CD8-positive, alpha-beta memory T cell (primary cell): ENCODE measurements at regions not wholly inside any gene's neighbourhood (a gene's known extent, or its start where the extent isn't known, plus 50 kb on each side); places are given as distances from the start of the nearest gene placed in this dataset.

Experiments used
- CTCF ChIA-PET: fragments of 350-600 bp; sonication (Branson Sonifier 250); formaldehyde crosslinking; loops from one replicate; lab custom pipeline; 2021; ENCODE audit warnings: antibody characterized with exemption; lab: Charles Lee
- POLR2A ChIA-PET: fragments of 350-600 bp; sonication (Branson Sonifier 250); formaldehyde crosslinking; loops from one replicate; lab custom pipeline; 2021; ENCODE audit warnings: antibody characterized with exemption; lab: Charles Lee
- DNase-seq, 5 donors: peaks; one replicate each; pipeline versions ENCODE4 v3.0.0 to v3.0.0-alpha.2; 2020 to 2022; ENCODE audit warnings: mixed read lengths in 1 of 5
- H3K27ac ChIP-seq: one replicate; pipeline ENCODE4 v1.7.0; 2013; ENCODE audit warnings: low read depth, mild to moderate bottlenecking, low read length, moderate library complexity
- H3K27me3 ChIP-seq: 2 replicates; pipeline ENCODE4 v1.7.0; 2013; ENCODE audit warnings: low read length, mild to moderate bottlenecking; ENCODE audit not compliant: insufficient read depth, poor library complexity, severe bottlenecking
- H3K36me3 ChIP-seq: 2 replicates; pipeline ENCODE4 v1.7.0; 2013; ENCODE audit warnings: mild to moderate bottlenecking, low read length, moderate library complexity; ENCODE audit not compliant: insufficient read depth
- H3K4me1 ChIP-seq: 2 replicates; pipeline ENCODE4 v1.7.0; 2013; ENCODE audit warnings: mild to moderate bottlenecking, low read length, moderate library complexity; ENCODE audit not compliant: insufficient read depth
- H3K4me3 ChIP-seq: 2 replicates; pipeline ENCODE4 v1.7.0; 2013; ENCODE audit warnings: mild to moderate bottlenecking, low read length
- H3K9me3 ChIP-seq: 2 replicates; pipeline ENCODE4 v1.7.0; 2013; ENCODE audit warnings: mild to moderate bottlenecking, low read length
- H3K27ac Mint-ChIP-seq, 8 donors: one replicate each; pipeline ENCODE4 v1.8.0; 2020 to 2021; ENCODE audit warnings: mixed read lengths in 8 of 8, mild to moderate bottlenecking in 6 of 8, inconsistent platforms in 3 of 8, moderate library complexity in 3 of 8
- H3K27me3 Mint-ChIP-seq, 2 donors: one replicate each; pipeline ENCODE4 v1.8.0; 2020 to 2021; ENCODE audit warnings: mixed read lengths in 2 of 2, mild to moderate bottlenecking in 1 of 2, moderate library complexity in 1 of 2
- H3K36me3 Mint-ChIP-seq, 3 donors: one replicate each; pipeline ENCODE4 v1.8.0; 2020 to 2021; ENCODE audit warnings: mixed read lengths in 3 of 3, inconsistent platforms in 1 of 3, mild to moderate bottlenecking in 1 of 3
- H3K4me1 Mint-ChIP-seq, 3 donors: one replicate each; pipeline ENCODE4 v1.8.0; 2020 to 2021; ENCODE audit warnings: mixed read lengths in 3 of 3, inconsistent platforms in 1 of 3, mild to moderate bottlenecking in 1 of 3
- H3K4me3 Mint-ChIP-seq, 7 donors: one replicate each; pipeline ENCODE4 v1.8.0; 2020 to 2021; ENCODE audit warnings: mixed read lengths in 7 of 7, mild to moderate bottlenecking in 6 of 7, moderate library complexity in 4 of 7, inconsistent platforms in 2 of 7
- H3K9me3 Mint-ChIP-seq, 5 donors: one replicate each; pipeline ENCODE4 v1.8.0; 2020 to 2022; ENCODE audit warnings: mixed read lengths in 5 of 5, mild to moderate bottlenecking in 3 of 5, moderate library complexity in 2 of 5, inconsistent platforms in 1 of 5

GRCh38 chr6:113660819-113661218, 196.3 kb upstream of the MARCKS start:
- H3K4me3 Mint-ChIP-seq = no peak overlapping the region
- H3K9me3 ChIP-seq = no peaks in the 10 kb centered on the region
- H3K4me1 ChIP-seq = no peaks in the 10 kb centered on the region
- ChIA-PET POLR2A (no interaction called here), CTCF (interaction anchor here (0.7 kb wide), 1 partner anchor 9 kb away, joined by 3 read pairs; no protein-coding TSS in a partner anchor)
- H3K27ac Mint-ChIP-seq = no peak overlapping the region
- H3K36me3 Mint-ChIP-seq = no peaks in the 10 kb centered on the region
- no peak for DNase-seq
- no peaks in the 10 kb centered on the region for H3K9me3 Mint-ChIP-seq
- no peaks in the 10 kb centered on the region for H3K36me3 ChIP-seq
- no peaks in the 10 kb centered on the region for H3K4me1 Mint-ChIP-seq
- H3K4me3 ChIP-seq = no peak overlapping the region
- no peak overlapping the region for H3K27ac ChIP-seq
- peaks cover 0 to 3% of the 10 kb centered on the region in 2 donors for H3K27me3 Mint-ChIP-seq
- no peaks in the 10 kb centered on the region for H3K27me3 ChIP-seq

GRCh38 chr6:113662093-113662665, 195.0 kb upstream of the MARCKS start:
- Mint-ChIP-seq H3K4me1 (no peaks in the 10 kb centered on the region), H3K27me3 (peaks cover 0 to 3% of the 10 kb centered on the region in 2 donors), H3K4me3 (no peak overlapping the region), H3K9me3 (no peaks in the 10 kb centered on the region), H3K36me3 (no peaks in the 10 kb centered on the region), H3K27ac (no peak overlapping the region)
- no peaks in the 10 kb centered on the region for H3K27me3 ChIP-seq
- no peaks in the 10 kb centered on the region for H3K9me3 ChIP-seq
- POLR2A ChIA-PET = no interaction called here
- DNase-seq = no peak
- H3K4me1 ChIP-seq = no peaks in the 10 kb centered on the region
- CTCF ChIA-PET = no interaction called here
- no peaks in the 10 kb centered on the region for H3K36me3 ChIP-seq
- no peak overlapping the region for H3K27ac ChIP-seq
- H3K4me3 ChIP-seq = no peak overlapping the region

- Mint-ChIP-seq H3K36me3 (no peaks in the 10 kb centered on the region), H3K4me3 (no peak overlapping the region), H3K4me1 (no peaks in the 10 kb centered on the region), H3K27ac (no peak overlapping the region), H3K9me3 (no peaks in the 10 kb centered on the region), H3K27me3 (peaks cover 0 to 3% of the 10 kb centered on the region in 2 donors)
- Histone ChIP-seq H3K9me3 (no peaks in the 10 kb centered on the region), H3K36me3 (no peaks in the 10 kb centered on the region), H3K4me3 (no peak overlapping the region), H3K27ac (no peak overlapping the region), H3K27me3 (no peaks in the 10 kb centered on the region), H3K4me1 (no peaks in the 10 kb centered on the region)
- DNase-seq = no peak
- ChIA-PET POLR2A (no interaction called here), CTCF (no interaction called here)
Observed at GRCh38 chr6:113662688-113663333, 194.3 kb upstream of the MARCKS start.

- no peaks in the 10 kb centered on the region for H3K9me3 ChIP-seq
- Mint-ChIP-seq H3K4me1 (no peaks in the 10 kb centered on the region), H3K36me3 (no peaks in the 10 kb centered on the region), H3K27ac (no peak overlapping the region), H3K27me3 (peaks cover 0 to 3% of the 10 kb centered on the region in 2 donors), H3K4me3 (no peak overlapping the region), H3K9me3 (no peaks in the 10 kb centered on the region)
- no peaks in the 10 kb centered on the region for H3K27me3 ChIP-seq
- no peaks in the 10 kb centered on the region for H3K36me3 ChIP-seq
- CTCF ChIA-PET = no interaction called here
- POLR2A ChIA-PET = no interaction called here
- no peaks in the 10 kb centered on the region for H3K4me1 ChIP-seq
- DNase-seq = no peak
- no peak overlapping the region for H3K27ac ChIP-seq
- H3K4me3 ChIP-seq = no peak overlapping the region
Observed at GRCh38 chr6:113664909-113665308, 192.2 kb upstream of the MARCKS start.

GRCh38 chr6:113668641-113669408, 188.3 kb upstream of the MARCKS start:
- POLR2A ChIA-PET = no interaction called here
- Mint-ChIP-seq H3K27ac (no peak overlapping the region), H3K27me3 (peaks cover 0 to 12% of the 10 kb centered on the region in 2 donors), H3K36me3 (no peaks in the 10 kb centered on the region), H3K4me3 (no peak overlapping the region), H3K9me3 (no peaks in the 10 kb centered on the region), H3K4me1 (no peaks in the 10 kb centered on the region)
- no peaks in the 10 kb centered on the region for H3K27me3 ChIP-seq
- CTCF ChIA-PET = interaction anchor here (1.1 kb wide), 1 partner anchor 8 kb away, joined by 3 read pairs; no protein-coding TSS in a partner anchor
- H3K27ac ChIP-seq = no peak overlapping the region
- H3K4me3 ChIP-seq = no peak overlapping the region
- no peaks in the 10 kb centered on the region for H3K9me3 ChIP-seq
- DNase-seq = no peak
- H3K36me3 ChIP-seq = no peaks in the 10 kb centered on the region
- no peaks in the 10 kb centered on the region for H3K4me1 ChIP-seq

GRCh38 chr6:113669606-113670005, 187.5 kb upstream of the MARCKS start:
- Histone ChIP-seq H3K9me3 (no peaks in the 10 kb centered on the region), H3K27me3 (no peaks in the 10 kb centered on the region), H3K4me1 (no peaks in the 10 kb centered on the region), H3K4me3 (no peak overlapping the region), H3K36me3 (no peaks in the 10 kb centered on the region), H3K27ac (no peak overlapping the region)
- peaks cover 0 to 2% (median 0%) of the 10 kb centered on the region in 5 donors for H3K9me3 Mint-ChIP-seq
- H3K27me3 Mint-ChIP-seq = peaks cover 3 to 12% of the 10 kb centered on the region in 2 donors
- ChIA-PET POLR2A (no interaction called here), CTCF (interaction anchor here (1.1 kb wide), 1 partner anchor 9 kb away, joined by 3 read pairs; no protein-coding TSS in a partner anchor)
- H3K27ac Mint-ChIP-seq = no peak overlapping the region
- no peaks in the 10 kb centered on the region for H3K36me3 Mint-ChIP-seq
- H3K4me1 Mint-ChIP-seq = no peaks in the 10 kb centered on the region
- H3K4me3 Mint-ChIP-seq = no peak overlapping the region
- no peak for DNase-seq

GRCh38 chr6:113671421-113671820, 185.7 kb upstream of the MARCKS start:
- ChIA-PET CTCF (no interaction called here), POLR2A (no interaction called here)
- Mint-ChIP-seq H3K36me3 (no peaks in the 10 kb centered on the region), H3K27me3 (peaks cover 3 to 12% of the 10 kb centered on the region in 2 donors), H3K9me3 (peaks cover 0 to 2% (median 0%) of the 10 kb centered on the region in 5 donors), H3K27ac (no peak overlapping the region), H3K4me1 (no peaks in the 10 kb centered on the region), H3K4me3 (no peak overlapping the region)
- Histone ChIP-seq H3K4me1 (no peaks in the 10 kb centered on the region), H3K36me3 (no peaks in the 10 kb centered on the region), H3K4me3 (no peak overlapping the region), H3K9me3 (no peaks in the 10 kb centered on the region), H3K27ac (no peak overlapping the region), H3K27me3 (no peaks in the 10 kb centered on the region)
- DNase-seq = no peak

- Mint-ChIP-seq H3K27ac (no peak overlapping the region), H3K36me3 (no peaks in the 10 kb centered on the region), H3K27me3 (peaks cover 3 to 16% of the 10 kb centered on the region in 2 donors), H3K9me3 (peaks cover 0 to 2% (median 0%) of the 10 kb centered on the region in 5 donors), H3K4me1 (no peaks in the 10 kb centered on the region), H3K4me3 (no peak overlapping the region)
- CTCF ChIA-PET = no interaction called here
- POLR2A ChIA-PET = no interaction called here
- H3K36me3 ChIP-seq = no peaks in the 10 kb centered on the region
- no peaks in the 10 kb centered on the region for H3K27me3 ChIP-seq
- no peak overlapping the region for H3K27ac ChIP-seq
- no peaks in the 10 kb centered on the region for H3K9me3 ChIP-seq
- H3K4me3 ChIP-seq = no peak overlapping the region
- no peak for DNase-seq
- H3K4me1 ChIP-seq = no peaks in the 10 kb centered on the region
Observed at GRCh38 chr6:113672491-113673149, 184.5 kb upstream of the MARCKS start.
